Omental fat pad (tissue), 3 donors: ENCODE measurements at regions not wholly inside any gene's neighbourhood (a gene's known extent, or its start where the extent isn't known, plus 50 kb on each side); places are given as distances from the start of the nearest gene placed in this dataset.

Experiments
- ATAC-seq: fragments of 150-250 bp; one replicate; pipeline ENCODE4 v1.9.1; 2016; ENCODE audit warnings: mild to moderate bottlenecking, moderate library complexity; ENCODE audit not compliant: low FRiP score
- DNase-seq: peaks from one replicate; pipeline ENCODE4 v3.0.0-alpha.2; 2019; ENCODE audit warnings: low spot score
- TF ChIP-seq, protein P1 (sequence below), 3 donors: fragments of 450-650 bp; IDR thresholded peaks; one replicate each; pipeline ENCODE4 v1.5.1; 2016 to 2017; ENCODE audit warnings: antibody characterized with exemption in 3 of 3, mild to moderate bottlenecking in 3 of 3, moderate library complexity in 2 of 3

DNA sequence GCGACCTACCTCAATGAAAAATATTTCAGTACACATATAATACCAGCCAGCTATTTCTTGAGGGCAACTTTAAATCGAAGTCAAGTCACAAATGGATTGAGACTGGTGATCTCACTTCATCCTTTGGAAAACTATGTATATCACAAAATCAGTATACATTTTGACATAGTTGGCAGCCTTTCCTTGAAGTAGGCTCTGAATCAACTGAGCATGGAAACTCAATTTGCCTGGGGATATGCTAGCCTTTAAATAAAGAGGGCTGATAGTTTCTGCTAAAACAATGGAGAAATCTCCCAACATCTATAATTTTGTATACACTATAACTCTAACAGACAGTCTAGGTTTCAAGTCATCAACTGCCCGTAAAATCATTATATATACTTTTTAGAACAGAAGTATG lies 282.8 kb upstream of the TENM3 start:
- DNase-seq (no peak), ATAC-seq (no peak)
- TF ChIP-seq, protein P1, sequence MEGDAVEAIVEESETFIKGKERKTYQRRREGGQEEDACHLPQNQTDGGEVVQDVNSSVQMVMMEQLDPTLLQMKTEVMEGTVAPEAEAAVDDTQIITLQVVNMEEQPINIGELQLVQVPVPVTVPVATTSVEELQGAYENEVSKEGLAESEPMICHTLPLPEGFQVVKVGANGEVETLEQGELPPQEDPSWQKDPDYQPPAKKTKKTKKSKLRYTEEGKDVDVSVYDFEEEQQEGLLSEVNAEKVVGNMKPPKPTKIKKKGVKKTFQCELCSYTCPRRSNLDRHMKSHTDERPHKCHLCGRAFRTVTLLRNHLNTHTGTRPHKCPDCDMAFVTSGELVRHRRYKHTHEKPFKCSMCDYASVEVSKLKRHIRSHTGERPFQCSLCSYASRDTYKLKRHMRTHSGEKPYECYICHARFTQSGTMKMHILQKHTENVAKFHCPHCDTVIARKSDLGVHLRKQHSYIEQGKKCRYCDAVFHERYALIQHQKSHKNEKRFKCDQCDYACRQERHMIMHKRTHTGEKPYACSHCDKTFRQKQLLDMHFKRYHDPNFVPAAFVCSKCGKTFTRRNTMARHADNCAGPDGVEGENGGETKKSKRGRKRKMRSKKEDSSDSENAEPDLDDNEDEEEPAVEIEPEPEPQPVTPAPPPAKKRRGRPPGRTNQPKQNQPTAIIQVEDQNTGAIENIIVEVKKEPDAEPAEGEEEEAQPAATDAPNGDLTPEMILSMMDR (IDR thresholded peaks at IDR 0.05) = no peak

DNA sequence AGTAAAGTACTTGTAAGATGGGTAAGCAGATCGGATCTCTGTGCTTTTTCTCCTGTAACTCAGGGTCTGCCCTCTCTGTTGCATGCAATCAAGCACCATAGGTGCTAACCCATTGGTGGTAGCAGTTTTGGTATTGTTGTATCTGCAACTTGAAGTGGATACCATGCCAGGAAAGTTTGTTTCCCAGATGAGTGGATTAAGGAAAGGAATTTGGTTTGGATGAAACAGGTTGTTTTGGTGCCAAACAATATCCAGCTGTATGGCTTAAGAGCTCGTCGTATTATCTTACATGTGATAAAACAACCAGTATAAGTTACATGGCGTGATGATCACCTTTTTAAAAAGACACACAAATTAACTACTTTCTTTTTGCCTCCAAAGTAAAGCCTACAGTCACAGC lies 280.9 kb upstream of the TENM3 start:
- DNase-seq (no peak), ATAC-seq (no peak)
- TF ChIP-seq, protein P1 (IDR thresholded peaks at IDR 0.05) = no peak

DNA sequence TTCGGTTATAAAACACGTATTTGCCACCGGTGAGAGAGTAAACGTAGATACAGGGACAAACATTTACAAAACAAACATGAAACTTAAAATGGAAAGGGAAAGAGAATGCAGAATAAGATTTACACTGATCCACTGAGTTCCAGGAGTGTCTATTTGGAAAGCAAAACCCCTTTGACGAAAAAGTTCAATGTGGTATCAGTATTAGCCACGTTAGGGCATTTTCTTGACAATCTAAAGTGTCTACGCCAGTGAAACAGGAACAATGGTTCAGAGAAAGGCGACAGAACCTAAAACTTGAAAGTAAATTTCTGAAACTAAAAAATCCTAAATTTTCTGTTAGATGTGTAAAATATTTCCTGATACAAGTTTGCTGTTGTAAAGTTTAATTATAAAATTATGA lies 278.5 kb upstream of the TENM3 start:
- DNase-seq = no peak
- TF ChIP-seq, protein P1 (IDR thresholded peaks at IDR 0.05) = no peak
- no peak for ATAC-seq

DNA sequence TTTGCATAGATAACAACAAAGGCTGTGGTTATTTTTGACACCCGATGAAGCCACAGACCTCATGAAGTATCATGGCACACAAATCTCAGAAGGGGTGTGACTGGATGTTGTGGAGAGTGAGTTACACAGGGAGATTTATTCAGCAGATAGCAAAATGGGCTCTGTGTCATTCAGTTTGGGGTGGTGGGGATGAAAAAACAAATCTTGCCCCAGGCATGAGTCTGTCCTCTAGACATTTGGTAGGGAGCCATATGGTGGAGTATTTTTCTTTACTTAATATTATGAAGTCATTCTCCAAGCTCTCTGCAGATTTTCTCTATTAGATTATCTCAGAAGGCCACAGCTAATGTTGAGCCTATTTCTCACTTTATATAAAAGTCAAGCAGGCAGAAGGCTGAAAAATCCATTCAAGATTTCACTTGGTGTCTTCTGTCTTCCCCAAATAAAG lies 277.1 kb upstream of the TENM3 start:
- DNase-seq = no peak
- TF ChIP-seq, protein P1 (IDR thresholded peaks at IDR 0.05) = no peak
- ATAC-seq = no peak

DNA sequence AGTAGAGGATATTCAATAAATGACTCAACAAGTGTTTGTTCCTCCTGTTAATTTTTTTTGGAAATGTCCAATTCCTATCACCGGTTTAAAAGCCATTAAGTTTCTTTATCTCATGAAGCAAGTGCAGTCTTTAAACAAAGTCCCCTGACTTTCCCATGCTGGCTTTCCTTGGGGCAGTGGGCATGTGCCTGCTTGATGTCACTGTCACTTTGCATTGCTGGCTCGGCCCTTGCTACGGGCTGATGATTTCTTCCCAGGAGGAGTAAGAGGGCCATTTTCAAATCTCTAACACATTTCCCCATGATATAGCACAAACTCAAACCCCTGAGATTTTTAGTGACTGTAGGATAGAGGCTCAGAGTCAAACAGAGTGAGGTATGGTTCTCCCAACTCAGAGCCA lies 275.8 kb upstream of the TENM3 start:
- ATAC-seq (no peak), DNase-seq (no peak)
- TF ChIP-seq, protein P1 (IDR thresholded peaks at IDR 0.05) = no peak

DNA sequence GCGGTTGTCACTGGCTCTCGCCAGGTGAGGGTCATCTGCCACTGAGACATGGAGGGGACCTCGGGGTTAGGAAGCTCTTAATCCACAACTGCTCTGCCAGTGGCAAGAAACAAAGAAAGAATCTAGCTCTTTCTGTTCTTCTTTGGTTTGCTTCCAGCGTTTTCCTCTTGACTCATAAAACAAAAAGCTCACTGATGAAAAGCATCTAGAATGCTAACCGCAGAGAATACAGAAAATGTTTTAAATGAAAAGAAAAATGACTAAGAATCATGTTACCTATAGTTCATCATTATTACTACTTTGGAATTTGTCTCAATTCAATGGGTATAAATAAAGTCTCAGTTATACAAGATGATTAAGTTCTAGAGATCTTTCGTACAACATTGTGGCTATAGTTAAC lies 274.8 kb upstream of the TENM3 start:
- no peak for DNase-seq
- TF ChIP-seq, protein P1 (IDR thresholded peaks at IDR 0.05) = no peak

DNA sequence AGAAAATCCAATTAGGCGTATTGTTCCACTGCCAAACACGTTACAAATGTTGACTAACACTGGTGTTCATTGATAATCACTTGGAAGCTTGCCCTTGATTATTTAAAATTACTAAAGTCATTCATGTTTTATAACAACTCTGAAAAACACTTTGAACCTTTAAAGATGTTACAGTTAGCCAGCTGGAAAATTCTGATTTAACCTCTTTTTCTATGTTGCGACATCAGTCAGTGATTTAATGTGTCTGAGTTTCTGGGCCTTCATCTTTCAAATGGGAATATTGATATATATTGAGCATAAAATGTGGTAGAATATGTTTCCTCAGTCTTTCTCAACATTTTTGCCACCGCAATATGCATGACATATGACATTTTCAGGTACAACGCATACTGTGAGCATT lies 274.1 kb upstream of the TENM3 start:
- TF ChIP-seq, protein P1 (IDR thresholded peaks at IDR 0.05) = no peak

More for the DNA sequence above, 274.8 kb upstream of the TENM3 start:
- ATAC-seq = no peak

More for the DNA sequence above, 274.1 kb upstream of the TENM3 start:
- ATAC-seq = no peak
- no peak for DNase-seq
